NCI-H524 treated with DMSO at 0.1 percent for 48 hours (cell line): ENCODE measurements at regions not wholly inside any gene's neighbourhood (a gene's known extent, or its start where the extent isn't known, plus 50 kb on each side); places are given as distances from the start of the nearest gene placed in this dataset.
"Not testable (repeated sequence)": the region's sequence is repeated elsewhere in the genome, so short reads cannot be mapped to it uniquely, and the experiment has no call there.

Source experiments
- DNase-seq: peaks from one replicate; lab custom pipeline; 2025; lab: John Stamatoyannopoulos, UW

DNA sequence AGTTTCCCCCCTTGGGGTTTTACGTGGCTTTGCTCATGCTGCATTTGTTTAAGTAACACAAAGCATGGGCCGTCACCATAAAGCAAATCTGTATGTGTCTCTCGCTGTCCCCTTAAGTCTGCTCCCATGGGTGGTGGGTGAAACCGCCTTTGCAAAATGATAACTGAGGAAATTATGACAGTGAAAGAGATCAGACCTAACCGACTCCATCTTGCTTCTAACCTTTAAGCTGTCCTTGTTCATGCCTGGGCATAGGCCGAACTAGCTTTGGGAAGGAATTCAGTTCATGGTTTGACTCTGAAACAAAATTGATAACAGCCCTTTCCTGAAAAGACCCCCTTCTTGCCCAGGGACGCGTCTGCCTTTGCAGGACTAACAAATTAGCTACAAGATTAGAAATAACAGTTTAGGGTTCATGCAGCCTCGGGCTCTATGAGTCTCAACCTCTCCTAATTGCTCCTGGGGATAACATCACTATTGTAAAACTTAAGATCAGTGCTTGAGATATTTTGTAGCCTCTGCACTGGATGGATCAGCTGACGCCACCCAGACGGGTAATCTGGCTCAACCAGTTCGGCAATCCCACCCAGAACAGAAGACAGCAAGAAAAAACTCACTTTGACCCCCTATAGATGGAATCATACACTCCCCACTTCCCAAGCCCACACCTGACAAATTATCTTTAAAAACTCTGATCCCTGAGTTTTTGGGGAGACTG, 623.7 kb downstream of the TYW1 start:
- no peak for DNase-seq

DNA sequence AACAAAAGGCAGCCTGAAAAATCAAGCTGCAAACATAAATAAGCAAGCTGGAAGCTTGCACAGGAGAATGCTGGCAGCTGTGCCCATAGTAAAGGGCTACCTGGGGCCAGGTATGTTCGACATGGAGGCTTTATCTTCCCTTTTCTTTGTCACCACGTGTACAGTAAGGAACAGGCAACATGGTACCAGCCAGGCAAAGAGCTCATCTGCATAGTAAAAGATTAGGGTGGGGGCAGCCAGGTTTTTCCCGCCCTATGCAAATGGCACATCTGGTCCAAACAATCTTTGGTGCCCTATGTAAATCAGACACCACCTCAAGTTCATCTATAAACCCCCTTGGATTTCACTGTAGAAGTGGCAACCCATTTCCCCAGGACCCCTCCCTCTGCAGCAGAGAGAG, 625.1 kb downstream of the TYW1 start:
- DNase-seq = no peak

DNA sequence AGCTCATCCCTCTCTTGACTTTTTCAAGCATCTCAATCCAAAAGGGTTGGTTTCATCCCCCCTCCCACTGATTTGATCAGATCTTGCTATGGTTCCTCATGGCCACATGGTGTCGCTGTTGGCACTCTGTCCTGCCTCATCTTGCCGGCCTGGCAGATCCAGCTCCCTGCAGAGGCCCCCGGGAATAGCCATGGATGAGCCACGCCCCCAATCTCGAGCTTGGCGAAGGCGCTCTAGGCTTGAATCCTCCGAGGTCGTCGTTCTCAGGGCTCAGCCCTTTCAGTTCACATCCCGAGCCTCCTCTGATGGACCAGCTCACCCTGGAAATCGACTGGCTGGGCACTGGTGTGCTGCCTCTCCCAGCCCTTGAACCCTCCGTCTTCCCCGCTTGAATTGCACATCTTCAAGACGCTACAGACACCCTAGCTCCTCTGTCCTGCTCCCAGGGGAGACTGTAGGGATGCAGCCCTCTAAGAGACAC, 628.7 kb downstream of the TYW1 start:
- peak; percentile 75 for DNase-seq

DNA sequence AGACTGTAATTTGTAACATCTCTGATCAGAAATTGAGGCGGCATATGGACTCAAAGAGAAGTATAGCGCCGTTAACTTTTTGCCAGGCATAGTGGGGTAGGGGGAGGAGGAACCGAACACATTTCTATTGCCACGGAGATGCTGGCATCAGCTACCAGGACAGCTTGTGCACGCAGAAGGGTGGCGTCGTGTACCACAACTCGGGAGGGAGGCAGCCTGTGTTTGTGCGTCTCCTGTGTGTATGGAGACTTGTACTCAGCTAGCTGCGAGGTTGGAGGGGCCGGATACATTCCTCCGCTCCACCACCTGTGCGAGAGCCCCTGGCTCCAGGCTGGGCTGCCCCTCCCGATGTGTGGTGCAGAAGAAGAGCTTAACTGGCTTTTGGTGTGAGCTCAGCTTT, 634.8 kb downstream of the TYW1 start:
- no peak for DNase-seq

DNA sequence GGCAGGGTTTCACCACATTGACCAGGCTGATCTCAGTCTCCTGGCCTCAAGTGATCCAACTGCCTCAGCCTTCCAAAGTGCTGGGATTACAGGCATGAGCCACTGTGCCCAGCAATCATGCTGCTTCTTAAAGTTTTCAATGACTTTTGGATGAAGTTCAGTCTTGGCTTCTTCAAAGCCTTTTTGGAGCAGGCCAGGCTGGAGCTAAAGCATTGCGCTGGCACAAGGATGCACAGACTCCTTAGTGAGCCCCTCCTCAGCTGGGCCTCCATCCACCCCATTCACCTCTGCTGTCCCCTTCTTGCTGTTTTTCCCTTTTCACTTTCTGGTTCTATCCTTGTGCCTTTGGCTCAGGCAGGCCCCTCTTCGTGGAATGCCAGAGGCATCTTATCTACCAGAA, 638.6 kb downstream of the TYW1 start:
- DNase-seq = no peak

DNA sequence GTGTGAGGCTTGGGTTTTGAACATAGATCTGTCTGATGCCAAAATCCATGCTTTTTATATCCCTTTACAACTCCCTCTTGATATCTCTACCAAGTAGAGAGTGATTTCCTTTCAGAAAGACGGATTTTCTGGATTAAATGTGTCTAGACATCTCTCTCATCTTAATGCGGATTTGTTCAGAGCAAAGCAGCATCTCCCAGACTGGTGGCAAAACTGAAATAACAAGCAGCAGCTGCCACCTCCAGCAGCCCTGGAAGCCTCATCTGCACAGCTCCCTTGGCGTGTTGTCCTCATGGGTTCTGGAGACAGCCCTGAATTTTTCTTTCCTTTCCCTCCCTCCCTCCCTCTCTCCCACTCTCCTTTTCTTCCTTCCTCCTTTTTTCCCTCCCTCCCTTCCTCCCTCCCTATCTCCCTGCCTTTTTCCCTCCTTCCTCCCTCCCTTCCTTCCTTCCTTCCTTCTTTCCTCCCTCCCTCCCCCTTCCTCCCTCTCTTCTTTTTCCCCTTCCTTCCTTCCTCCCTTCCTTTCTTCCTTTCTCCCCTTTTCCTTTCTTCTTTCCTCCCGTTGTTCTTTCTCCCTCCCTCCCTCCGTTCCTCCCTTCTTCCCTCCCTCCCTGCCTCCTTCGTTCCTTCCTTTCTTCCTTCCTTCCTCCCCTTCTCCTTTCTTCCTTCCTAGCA, 639.9 kb downstream of the TYW1 start:
- DNase-seq = no peak

DNA sequence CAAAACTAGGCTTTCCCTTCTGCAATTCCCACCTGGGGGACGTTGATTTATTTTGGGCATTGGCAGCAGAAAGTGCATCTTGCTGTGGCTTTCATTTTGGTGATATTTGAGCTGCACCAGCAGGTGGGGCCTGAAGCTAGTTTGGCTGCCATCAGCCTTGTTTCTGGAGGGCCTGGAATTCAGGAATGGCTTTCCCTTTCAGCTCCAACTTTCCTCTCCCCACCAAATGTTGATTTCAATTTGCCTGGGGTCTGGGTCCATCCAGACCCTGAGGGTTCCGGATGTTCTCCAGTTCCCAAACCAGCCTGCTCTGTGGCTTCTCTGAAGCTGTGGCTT, 640.4 kb downstream of the TYW1 start:
- no peak for DNase-seq

DNA sequence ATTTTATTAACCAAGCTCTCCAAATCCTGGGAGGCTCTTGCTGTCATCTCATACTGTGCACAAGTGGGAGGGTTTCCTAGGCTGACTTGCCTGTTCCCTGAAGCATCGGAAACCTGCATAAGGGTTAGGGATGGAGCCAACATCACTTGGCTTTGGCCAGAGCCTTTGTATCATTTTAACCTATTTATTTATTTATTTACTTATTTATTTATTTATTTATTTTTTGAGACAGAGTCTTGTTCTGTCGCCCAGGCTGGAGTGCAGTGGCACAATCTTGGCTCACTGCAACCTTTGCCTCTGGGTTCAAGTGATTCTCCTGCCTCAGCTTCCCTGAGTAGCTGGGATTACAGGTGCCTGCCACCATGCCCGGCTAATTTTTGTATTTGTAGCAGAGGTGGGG, 645.9 kb downstream of the TYW1 start:
- not testable (repeated sequence) for DNase-seq

DNA sequence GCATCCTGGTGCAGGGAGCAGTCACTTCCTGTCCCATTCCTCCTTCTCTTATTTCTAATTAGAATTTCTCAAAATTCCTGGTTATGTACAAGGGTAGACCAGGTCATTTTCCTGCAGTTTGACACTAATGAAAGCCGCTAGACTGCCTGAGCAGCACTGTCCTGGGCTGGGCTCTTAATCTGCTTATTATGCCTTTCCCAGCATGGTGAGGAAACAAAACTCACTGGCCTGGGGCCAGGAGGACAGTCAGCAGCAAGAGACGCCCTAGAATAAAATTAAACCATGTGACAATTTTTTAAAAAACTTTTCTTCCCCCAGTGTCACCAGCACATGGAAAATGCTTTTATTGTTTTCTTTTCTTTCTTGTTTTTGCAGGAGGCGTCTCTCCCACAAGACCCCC, 647.5 kb downstream of the TYW1 start:
- no peak for DNase-seq

DNA sequence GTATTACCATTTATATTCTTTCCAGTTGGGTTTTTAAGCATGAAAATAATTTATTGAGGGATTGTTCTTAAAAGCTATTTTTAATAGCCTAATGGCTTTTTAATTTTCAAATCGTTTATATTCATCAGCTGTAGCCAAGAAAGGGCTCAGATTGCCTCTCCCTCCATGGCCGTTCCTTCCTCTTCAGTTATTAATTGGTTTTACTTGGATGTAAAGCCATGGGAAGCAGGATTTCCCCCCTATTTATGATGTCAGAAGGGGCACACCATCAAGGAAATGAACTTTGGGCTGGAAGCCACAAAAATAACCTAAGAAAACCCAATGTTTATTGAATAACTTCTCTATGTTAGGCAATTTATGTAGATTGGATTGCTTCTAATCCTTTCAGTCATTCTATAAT, 656.3 kb downstream of the TYW1 start:
- DNase-seq = no peak

DNA sequence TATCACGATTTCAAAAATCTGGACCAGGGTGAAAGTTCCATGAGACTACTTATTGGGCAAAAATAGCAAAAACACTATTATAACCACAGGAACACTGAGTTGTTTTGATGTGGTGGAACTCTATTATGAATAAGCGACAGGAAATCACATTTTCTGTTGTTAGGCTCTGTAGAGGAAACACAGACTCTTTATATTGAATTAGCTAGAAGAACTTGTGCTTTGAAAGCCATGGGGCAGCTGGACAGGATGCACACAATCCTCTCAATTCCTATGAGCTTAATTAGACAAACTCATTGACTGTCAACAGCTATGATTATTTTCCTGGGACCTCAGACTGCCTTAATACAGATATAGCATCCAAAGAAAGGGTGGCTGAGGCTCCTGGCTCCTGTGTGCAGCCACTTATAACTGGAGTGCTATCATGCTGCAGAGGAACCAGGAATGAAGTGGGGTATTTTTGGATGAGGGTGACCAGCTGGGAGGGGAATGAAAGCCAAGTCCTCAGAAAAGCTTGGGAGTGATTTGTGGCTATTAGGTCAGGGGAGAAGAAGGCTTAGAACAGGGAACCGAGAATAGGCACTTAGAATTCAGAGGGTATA, 657.3 kb downstream of the TYW1 start:
- DNase-seq = no peak

DNA sequence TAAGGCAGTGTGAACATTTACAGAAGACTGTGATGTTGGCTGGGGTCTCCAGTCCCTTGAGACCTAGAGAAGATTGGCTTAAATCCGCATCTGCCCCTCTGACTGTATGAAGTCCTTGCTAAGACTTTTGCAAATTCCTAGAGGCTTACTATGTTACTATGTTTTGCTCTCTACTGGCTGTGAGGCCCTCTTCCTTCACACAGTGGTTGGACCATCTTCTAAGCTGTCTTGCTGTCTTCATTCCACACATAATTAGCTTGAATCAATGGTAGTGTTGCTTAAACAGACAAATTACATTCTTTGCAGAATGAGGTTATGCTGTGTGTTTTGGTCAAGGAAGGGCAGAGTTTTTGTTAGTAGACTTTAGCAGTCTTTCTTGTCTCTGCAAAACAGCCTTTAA, 658.0 kb downstream of the TYW1 start:
- no peak for DNase-seq

DNA sequence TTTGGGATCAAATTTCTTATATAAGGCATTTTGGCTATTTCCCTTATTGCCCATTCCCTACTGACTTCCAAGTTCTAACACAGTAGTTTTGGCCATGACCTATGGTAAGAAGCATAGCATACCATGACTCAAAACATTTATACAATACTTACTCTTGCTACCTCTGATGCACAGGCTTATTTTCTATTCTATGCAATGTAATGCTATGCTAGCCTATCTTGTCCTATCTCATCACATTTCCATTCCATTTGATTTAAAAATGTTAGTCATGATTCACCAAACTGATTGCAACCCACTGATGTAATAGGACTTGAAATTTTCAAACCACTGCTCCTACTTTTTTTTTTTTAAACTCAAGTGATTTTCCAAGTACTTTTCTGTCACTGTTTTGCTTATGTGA, 658.5 kb downstream of the TYW1 start:
- no peak for DNase-seq

DNA sequence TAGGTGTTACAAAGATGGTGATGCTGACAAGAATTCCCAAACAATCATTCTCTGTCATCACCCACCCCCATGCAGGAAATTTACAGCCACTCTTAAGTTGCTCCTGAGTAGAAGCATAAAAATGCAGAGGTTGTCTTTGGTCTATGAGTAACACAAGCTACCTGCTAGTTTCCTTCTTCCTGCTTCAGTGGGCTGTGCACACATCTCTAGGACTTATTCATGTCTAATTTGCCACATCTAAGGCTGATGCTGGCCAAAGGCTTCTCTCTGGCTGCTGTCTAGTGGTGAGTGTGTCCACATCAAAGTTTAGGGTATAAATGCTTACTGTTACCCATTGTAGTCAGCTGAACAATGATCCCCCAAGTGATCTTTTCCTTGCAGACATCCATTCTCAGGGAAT, 662.5 kb downstream of the TYW1 start:
- no peak for DNase-seq

DNA sequence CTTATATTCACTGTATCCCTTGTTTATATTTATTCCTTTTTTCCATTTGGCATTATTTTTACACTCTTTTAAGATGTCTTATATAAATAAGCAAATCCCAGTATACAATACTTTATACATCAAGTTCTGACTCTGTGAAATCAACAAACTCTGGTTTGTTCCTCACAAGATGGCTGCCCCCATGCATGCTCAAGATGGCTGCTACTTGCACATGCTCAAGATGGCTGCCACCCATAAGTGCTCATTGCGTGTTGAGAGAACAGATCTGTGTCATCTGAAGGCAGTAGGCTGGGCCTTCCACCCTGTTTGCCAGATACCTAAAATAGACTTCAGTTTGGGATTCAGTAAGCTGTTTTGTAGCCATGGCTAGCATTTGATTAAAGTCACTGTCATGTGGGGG, 666.2 kb downstream of the TYW1 start:
- DNase-seq = no peak

DNA sequence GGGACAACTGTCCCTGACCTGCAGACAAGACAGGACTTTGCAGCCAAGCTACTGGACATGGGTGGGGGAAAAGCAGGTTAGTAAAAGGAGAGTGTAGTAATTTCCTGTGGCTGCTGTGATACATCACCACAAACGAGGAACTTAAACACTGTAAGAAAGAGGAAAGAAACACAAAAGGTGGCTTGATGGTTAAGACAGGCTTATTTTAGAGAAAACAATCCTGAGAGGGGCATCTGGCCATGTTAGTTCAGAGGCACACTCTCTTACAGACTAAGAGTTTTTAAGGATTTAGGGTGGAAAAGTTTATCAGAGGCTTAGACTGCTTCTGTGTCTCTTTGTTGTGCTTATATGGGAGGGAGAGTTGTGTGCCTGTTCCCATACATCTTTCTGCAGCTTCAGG, 667.0 kb downstream of the TYW1 start:
- DNase-seq = no peak

DNA sequence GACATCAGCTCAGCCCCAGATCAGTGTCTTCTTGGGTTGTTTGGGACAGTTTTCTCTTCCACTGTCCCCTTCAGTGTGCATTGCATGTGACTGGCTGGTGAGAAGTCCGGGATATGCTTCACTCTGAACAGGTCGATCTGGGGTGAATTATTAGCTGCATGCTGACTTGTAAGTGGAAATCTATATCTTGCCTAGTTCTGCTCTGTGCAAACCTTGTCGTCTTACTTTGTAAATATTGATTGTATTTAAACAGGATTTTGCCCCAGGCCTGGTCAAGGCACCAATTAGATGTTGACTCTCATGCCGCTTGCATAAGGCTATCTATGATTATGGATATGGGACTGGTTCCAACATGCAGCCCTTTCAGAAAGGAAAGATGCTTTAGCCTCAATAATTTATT, 669.7 kb downstream of the TYW1 start:
- DNase-seq = not testable (repeated sequence)

DNA sequence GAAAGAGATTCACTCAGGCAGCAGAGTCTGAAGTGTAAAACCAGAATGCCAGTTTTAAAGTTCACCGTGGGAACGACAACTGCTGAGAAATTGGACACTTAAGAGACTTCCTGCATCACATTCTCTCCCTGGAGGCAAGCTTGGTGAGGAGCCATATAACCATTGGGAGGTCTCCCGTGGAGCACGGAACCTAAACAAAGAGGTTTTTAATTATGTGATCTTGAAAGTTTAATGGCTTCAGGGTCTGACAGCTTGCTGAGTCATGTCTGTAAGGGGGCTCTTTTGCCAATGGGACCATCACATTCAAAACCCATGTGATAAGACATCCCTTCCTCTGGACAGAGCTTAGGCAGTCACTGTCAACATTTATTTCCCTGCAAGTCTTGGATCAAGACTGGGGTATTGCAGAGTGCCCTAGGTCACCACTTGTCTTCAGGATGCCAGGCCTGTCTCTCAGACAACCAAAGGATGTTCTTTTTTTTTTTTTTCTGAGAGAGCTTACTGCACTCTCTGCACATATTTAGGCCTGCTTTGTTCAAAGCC, 674.4 kb downstream of the TYW1 start:
- no peak for DNase-seq

DNA sequence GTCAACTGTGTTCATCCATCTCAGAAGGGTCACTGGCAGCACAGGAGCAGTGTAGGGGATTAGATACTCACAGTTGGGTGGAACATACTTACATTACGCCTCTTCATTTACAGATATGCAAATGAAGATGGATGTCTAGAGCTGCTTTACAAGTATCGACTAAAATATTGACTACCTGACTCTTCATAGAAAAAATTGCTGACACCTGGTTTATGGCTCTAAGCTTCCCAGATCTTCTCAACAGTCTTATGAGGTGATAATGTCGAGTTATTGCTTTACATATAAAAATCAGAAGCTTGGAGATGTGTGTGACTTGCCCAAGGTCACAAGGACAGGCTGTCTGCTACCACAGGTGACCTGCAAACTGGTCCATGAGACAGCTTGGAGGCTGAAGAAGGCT, 677.2 kb downstream of the TYW1 start:
- DNase-seq = no peak

DNA sequence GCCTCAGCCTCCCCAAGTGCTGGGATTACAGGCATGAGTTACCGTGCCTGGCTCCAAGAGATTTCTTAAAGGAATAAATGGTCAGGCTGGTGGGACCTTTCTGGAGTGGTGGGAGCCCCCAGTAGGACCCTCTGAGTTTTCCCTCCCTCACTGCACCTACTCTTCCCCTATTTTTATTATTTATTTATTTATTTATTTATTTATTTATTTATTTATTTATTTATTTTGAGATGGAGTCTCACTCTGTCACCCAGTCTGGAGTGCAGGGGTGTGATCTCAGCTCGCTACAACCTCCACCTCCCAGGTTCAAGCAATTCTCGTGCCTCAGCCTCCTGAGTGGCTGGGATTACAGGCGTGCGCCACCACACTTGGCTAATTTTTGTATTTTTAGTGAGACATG, 678.2 kb downstream of the TYW1 start:
- DNase-seq = not testable (repeated sequence)

DNA sequence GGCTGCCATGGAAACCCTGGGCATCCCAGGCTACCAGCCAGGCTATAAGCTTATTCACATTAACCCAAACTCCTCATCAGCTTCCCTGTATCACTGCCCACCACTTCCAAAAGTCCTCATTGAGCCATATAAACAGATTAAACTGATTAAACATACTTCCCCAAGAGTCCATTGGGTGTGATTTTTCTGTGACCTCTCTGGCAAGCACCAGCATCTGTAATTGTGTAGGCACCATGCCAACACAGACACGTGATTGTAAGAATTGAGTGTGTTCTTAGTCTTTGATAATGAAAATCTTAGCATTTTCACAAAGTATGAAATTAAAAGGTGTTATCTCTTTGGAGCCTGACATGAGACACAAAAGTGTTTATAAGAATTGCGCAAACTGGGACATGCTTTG, 679.3 kb downstream of the TYW1 start:
- no peak for DNase-seq

DNA sequence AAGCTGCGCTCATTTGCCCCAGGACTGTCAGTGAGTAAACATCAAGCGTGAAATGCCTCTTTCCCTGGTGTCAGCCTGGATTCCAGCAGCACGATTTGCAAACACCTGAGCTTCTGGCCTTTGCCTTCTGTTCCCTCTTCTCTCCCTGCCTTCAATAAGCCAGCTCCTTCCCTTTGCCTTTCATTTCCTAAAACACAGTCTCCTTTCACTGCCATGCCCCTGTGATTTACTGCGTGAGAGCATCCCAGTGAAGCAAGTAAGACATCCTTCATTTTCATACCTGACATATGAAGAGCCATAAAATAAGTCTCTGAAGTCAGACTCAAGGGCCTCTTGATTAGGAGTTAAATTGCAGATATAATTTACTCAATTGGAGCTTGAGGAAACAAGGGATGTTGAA, 681.8 kb downstream of the TYW1 start:
- DNase-seq = no peak

DNA sequence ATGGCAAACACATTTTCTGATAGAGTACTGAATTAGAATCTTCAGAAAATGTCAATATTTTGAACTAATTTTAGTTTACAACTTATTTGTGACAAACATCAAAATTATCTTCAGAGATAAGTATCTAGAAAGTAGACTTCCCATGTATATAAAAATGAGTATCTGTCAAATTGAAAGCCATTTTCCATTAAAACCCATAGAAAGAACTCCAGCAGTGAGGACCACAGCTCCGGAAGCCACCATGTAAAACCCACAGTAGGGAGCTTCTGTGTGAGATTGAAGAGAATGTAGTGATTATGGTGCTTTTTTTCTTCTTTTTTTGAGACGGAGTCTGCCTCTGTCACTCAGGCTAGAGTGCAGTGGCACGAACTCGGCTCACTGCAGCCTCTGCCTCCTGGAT, 687.0 kb downstream of the TYW1 start:
- DNase-seq = no peak
